ENCODE measurements at regions not wholly inside any gene's neighbourhood (a gene's known extent, or its start where the extent isn't known, plus 50 kb on each side); places are given as distances from the start of the nearest gene placed in this dataset.

DNA sequence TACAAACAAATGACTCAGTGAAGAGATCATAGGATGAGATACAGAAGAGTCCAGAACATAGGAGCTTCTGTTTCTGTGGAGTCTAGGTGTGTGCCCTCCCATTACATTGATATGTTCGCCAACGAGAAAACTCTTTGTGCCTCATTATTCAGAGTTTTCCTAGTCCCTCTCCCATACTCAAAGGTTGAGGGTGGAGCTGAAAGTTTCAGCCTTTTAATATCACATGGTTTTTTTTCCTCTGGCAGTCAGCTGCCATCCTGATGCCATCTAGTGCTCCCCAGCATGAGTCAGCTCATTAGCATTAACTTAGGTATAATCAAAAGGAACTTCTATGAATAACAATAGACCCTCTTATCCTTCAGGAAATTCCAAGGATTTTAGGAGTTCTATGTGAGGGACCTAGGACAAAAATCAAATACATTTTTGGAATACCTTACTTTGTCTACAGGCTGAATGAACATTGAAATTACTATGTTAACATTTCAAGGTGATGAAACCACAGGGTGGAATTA lies 559.6 kb upstream of the AMOT start:
- Histone ChIP-seq H3K4me2 (ENCODE audit: low read depth, low read length) (no peak overlapping the region), H3K9ac (ENCODE audit: insufficient read depth, low read depth, low read length) (no peak overlapping the region), H3K79me2 (ENCODE audit: insufficient read depth, low read length) (no peaks in the 10 kb centered on the region), H3K9me3 (ENCODE audit: low read length) (no peaks in the 10 kb centered on the region), H3K4me3 (replicated peaks in 1 of 3; ENCODE audit: insufficient read depth in 1 of 3, low read depth in 2 of 3, low read length in 3 of 3) (no peak overlapping the region), H3K27me3 (ENCODE audit: control insufficient read depth in 1 of 2, insufficient read depth in 2 of 2, low read length in 2 of 2) (no peaks in the 10 kb centered on the region), H3K36me3 (replicated peaks in 1 of 2; ENCODE audit: control insufficient read depth in 1 of 2, insufficient read depth in 2 of 2, low read length in 2 of 2) (no peaks in the 10 kb centered on the region), H2AFZ (ENCODE audit: low read length) (no peak overlapping the region), H4K20me1 (ENCODE audit: insufficient read depth, low read length) (no peaks in the 10 kb centered on the region), H3K27ac (ENCODE audit: extremely low read length, insufficient read depth, low read length) (no peak overlapping the region), H3K4me1 (ENCODE audit: insufficient read depth, low read length) (peaks cover 14% of the 10 kb centered on the region)
- ChIA-PET CTCF (ENCODE audit: low intra/inter-chr PET ratio, low total read pairs) (no interaction called here), POLR2A (no interaction called here)
- BruUV-seq (replicated peaks) = no TSS peak
- DNase-seq (ENCODE audit: low spot score) (peak; percentile 14), FAIRE-seq (no peak), ATAC-seq (peak; percentile 62)
- TF ChIP-seq, protein P1, sequence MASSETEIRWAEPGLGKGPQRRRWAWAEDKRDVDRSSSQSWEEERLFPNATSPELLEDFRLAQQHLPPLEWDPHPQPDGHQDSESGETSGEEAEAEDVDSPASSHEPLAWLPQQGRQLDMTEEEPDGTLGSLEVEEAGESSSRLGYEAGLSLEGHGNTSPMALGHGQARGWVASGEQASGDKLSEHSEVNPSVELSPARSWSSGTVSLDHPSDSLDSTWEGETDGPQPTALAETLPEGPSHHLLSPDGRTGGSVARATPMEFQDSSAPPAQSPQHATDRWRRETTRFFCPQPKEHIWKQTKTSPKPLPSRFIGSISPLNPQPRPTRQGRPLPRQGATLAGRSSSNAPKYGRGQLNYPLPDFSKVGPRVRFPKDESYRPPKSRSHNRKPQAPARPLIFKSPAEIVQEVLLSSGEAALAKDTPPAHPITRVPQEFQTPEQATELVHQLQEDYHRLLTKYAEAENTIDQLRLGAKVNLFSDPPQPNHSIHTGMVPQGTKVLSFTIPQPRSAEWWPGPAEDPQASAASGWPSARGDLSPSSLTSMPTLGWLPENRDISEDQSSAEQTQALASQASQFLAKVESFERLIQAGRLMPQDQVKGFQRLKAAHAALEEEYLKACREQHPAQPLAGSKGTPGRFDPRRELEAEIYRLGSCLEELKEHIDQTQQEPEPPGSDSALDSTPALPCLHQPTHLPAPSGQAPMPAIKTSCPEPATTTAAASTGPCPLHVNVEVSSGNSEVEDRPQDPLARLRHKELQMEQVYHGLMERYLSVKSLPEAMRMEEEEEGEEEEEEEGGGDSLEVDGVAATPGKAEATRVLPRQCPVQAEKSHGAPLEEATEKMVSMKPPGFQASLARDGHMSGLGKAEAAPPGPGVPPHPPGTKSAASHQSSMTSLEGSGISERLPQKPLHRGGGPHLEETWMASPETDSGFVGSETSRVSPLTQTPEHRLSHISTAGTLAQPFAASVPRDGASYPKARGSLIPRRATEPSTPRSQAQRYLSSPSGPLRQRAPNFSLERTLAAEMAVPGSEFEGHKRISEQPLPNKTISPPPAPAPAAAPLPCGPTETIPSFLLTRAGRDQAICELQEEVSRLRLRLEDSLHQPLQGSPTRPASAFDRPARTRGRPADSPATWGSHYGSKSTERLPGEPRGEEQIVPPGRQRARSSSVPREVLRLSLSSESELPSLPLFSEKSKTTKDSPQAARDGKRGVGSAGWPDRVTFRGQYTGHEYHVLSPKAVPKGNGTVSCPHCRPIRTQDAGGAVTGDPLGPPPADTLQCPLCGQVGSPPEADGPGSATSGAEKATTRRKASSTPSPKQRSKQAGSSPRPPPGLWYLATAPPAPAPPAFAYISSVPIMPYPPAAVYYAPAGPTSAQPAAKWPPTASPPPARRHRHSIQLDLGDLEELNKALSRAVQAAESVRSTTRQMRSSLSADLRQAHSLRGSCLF (CRISPR knock-in tag; IDR thresholded peaks at IDR 0.05; ENCODE audit: borderline replicate concordance) = no peak
- no peak for TF ChIP-seq EHMT2 (IDR thresholded peaks at IDR 0.05; ENCODE audit: borderline replicate concordance, low read depth, low read length)
- TF ChIP-seq ZNF260 (CRISPR knock-in tag; IDR thresholded peaks at IDR 0.05; ENCODE audit: borderline replicate concordance, low read depth) = no peak
- intact Hi-C loops (cut with micrococcal nuclease; ENCODE audit: unreplicated experiment) = no loop called here
- in situ Hi-C loops (cut with HindIII; ENCODE audit: extremely low pct_ligation_motif_present, low pct_unique_long_range_greater_than_20kb) = no loop called here
- WGBS (ENCODE audit: low lambda C conversion rate) = 0% methylated on average over 2 of the region's 2 CpGs
